ENCODE measurements at regions not wholly inside any gene's neighbourhood (a gene's known extent, or its start where the extent isn't known, plus 50 kb on each side); places are given as distances from the start of the nearest gene placed in this dataset.

DNA sequence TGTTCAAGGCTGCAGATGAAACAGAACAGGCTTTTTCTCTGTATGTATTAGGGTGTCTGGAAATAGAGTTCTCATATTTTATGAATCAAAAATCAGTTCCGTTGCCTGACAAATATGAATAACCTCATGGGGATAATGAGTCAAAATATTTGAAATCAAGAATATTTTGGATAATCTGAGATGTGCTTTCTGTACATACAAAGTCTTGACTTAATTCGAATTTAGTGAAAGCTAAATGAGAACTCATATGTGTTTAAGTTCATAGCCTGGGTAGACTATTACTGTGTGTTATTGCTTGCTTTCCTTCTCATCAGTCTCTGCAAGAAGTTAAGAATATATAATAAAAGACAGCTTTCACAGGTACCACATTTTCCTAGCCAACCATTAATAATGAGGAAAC lies 689.0 kb downstream of the REEP3 start:
- Histone ChIP-seq H3K4me3 (ENCODE audit: low read length) (no peak overlapping the region), H3K36me3 (ENCODE audit: insufficient read depth, low read length) (no peaks in the 10 kb centered on the region), H3K9me3 (ENCODE audit: low read length) (no peaks in the 10 kb centered on the region), H3K27ac (ENCODE audit: low read depth, low read length) (no peak overlapping the region), H3K27me3 (ENCODE audit: insufficient read depth, low read length, poor library complexity, severe bottlenecking) (no peaks in the 10 kb centered on the region), H3K4me1 (ENCODE audit: insufficient read depth, low read length) (no peaks in the 10 kb centered on the region)
- no peaks in the 10 kb centered on the region for H3K4me1 Mint-ChIP-seq
- DNase-seq, result no peak
- no peaks in the 10 kb centered on the region for H3K27me3 Mint-ChIP-seq
- ChIA-PET POLR2A (no interaction called here), CTCF (no interaction called here)
- H3K9me3 Mint-ChIP-seq, result peaks cover 0 to 15% (median 3%) of the 10 kb centered on the region in 5 donors
- no peak overlapping the region for H3K27ac Mint-ChIP-seq
- H3K4me3 Mint-ChIP-seq, result no peak overlapping the region
- no peaks in the 10 kb centered on the region for H3K36me3 Mint-ChIP-seq

GRCh38 chr10:64211466-64211865 lies 690.3 kb downstream of the REEP3 start:
- Histone ChIP-seq H3K36me3 (ENCODE audit: insufficient read depth, low read length) (no peaks in the 10 kb centered on the region), H3K9me3 (ENCODE audit: low read length) (no peaks in the 10 kb centered on the region), H3K4me3 (ENCODE audit: low read length) (no peak overlapping the region), H3K27ac (ENCODE audit: low read depth, low read length) (no peak overlapping the region), H3K4me1 (ENCODE audit: insufficient read depth, low read length) (no peaks in the 10 kb centered on the region), H3K27me3 (ENCODE audit: insufficient read depth, low read length, poor library complexity, severe bottlenecking) (no peaks in the 10 kb centered on the region)
- Mint-ChIP-seq H3K9me3 (peaks cover 0 to 15% (median 3%) of the 10 kb centered on the region in 5 donors), H3K4me1 (no peaks in the 10 kb centered on the region), H3K4me3 (no peak overlapping the region), H3K27ac (no peak overlapping the region), H3K27me3 (no peaks in the 10 kb centered on the region), H3K36me3 (no peaks in the 10 kb centered on the region)
- no peak for DNase-seq
- POLR2A ChIA-PET, result no interaction called here
- CTCF ChIA-PET, result no interaction called here

DNA sequence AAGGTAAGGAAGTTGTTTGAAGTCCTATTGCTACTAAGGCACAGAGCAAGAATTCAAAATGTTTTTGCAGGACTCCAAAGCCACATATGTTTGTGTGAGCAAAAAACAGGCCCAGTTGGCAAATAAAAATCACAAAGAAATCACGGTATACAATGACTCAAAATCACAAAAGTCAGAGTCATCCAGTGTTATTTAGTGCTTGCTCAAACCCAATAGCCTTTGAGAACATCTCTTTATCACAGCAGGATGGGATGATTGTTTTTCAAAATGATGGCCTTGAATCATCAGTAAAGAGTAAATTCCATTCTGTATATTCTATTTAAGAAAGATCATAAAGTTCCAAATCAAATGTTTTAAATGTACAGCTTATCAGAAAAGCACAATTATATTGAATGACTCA lies 693.9 kb downstream of the REEP3 start:
- no peaks in the 10 kb centered on the region for H3K27me3 ChIP-seq (ENCODE audit: insufficient read depth, low read length, poor library complexity, severe bottlenecking)
- no peak overlapping the region for H3K4me3 ChIP-seq (ENCODE audit: low read length)
- Mint-ChIP-seq H3K9me3 (peaks cover 0 to 26% (median 3%) of the 10 kb centered on the region in 5 donors), H3K4me3 (no peak overlapping the region), H3K27me3 (peaks cover 0 to 1% of the 10 kb centered on the region in 2 donors), H3K27ac (no peak overlapping the region), H3K36me3 (no peaks in the 10 kb centered on the region), H3K4me1 (no peaks in the 10 kb centered on the region)
- H3K4me1 ChIP-seq (ENCODE audit: insufficient read depth, low read length), result no peaks in the 10 kb centered on the region
- no peaks in the 10 kb centered on the region for H3K36me3 ChIP-seq (ENCODE audit: insufficient read depth, low read length)
- no peak for DNase-seq
- H3K9me3 ChIP-seq (ENCODE audit: low read length), result no peaks in the 10 kb centered on the region
- ChIA-PET CTCF (no interaction called here), POLR2A (no interaction called here)
- H3K27ac ChIP-seq (ENCODE audit: low read depth, low read length), result no peak overlapping the region

- DNase-seq, result no peak
- Histone ChIP-seq H3K4me3 (ENCODE audit: low read length) (no peak overlapping the region), H3K27me3 (ENCODE audit: insufficient read depth, low read length, poor library complexity, severe bottlenecking) (no peaks in the 10 kb centered on the region), H3K9me3 (ENCODE audit: low read length) (no peaks in the 10 kb centered on the region), H3K36me3 (ENCODE audit: insufficient read depth, low read length) (no peaks in the 10 kb centered on the region), H3K27ac (ENCODE audit: low read depth, low read length) (no peak overlapping the region), H3K4me1 (ENCODE audit: insufficient read depth, low read length) (no peaks in the 10 kb centered on the region)
- Mint-ChIP-seq H3K9me3 (peaks cover 2 to 19% (median 9%) of the 10 kb centered on the region in 5 donors), H3K36me3 (no peaks in the 10 kb centered on the region), H3K4me3 (no peak overlapping the region), H3K27ac (no peak overlapping the region), H3K4me1 (no peaks in the 10 kb centered on the region), H3K27me3 (peaks cover 0 to 1% of the 10 kb centered on the region in 2 donors)
- POLR2A ChIA-PET, result no interaction called here
- CTCF ChIA-PET, result no interaction called here
Observed at GRCh38 chr10:64219271-64220025, 698.2 kb downstream of the REEP3 start.

DNA sequence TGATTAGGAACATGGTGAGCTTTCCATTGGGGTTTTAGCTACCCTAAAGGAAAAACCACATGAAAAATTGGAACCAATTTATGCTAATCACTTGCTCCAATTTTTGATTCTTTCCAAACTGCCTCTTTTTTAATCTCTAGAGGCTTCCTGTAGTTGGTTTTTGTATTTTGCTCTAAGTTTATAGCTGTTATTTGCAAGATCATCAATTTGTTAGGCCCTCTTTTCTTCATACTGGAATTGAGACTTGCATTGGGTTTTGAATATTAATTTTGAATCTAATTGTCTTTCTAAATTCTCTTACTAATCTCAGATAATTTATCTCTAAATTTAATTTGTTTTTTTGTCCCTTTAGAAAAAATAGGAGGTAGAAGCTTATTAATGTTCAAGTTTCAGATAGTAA lies 713.3 kb downstream of the REEP3 start:
- ChIA-PET CTCF (no interaction called here), POLR2A (no interaction called here)
- no peak overlapping the region for H3K27ac Mint-ChIP-seq
- Histone ChIP-seq H3K27me3 (ENCODE audit: insufficient read depth, low read length, poor library complexity, severe bottlenecking) (no peaks in the 10 kb centered on the region), H3K36me3 (ENCODE audit: insufficient read depth, low read length) (no peaks in the 10 kb centered on the region), H3K9me3 (ENCODE audit: low read length) (no peaks in the 10 kb centered on the region), H3K4me1 (ENCODE audit: insufficient read depth, low read length) (no peaks in the 10 kb centered on the region), H3K27ac (ENCODE audit: low read depth, low read length) (no peak overlapping the region), H3K4me3 (ENCODE audit: low read length) (no peak overlapping the region)
- H3K27me3 Mint-ChIP-seq, result no peaks in the 10 kb centered on the region
- H3K4me1 Mint-ChIP-seq, result no peaks in the 10 kb centered on the region
- no peak overlapping the region for H3K4me3 Mint-ChIP-seq
- no peak for DNase-seq
- peaks cover 0 to 1% (median 0%) of the 10 kb centered on the region in 3 donors for H3K36me3 Mint-ChIP-seq
- peaks cover 4 to 24% (median 11%) of the 10 kb centered on the region in 5 donors for H3K9me3 Mint-ChIP-seq

DNA sequence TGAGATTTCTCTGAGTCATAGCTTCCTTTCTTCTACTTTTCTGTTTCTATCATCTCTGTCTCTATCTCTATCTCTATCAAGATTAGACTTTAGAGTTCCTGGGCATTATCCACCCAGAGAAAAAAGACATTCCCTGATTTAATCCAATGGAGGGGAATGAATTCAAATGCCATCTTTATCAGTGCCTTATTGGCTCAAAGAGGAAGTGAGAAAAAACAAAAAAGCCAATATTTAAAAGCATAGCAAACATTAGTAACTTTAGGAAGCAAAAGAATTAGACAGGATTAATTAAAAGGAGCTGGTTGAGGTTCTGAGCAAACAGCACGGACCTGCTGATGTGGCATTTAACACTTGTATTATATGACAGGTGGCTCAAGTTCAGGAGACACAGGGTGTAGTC lies 736.5 kb downstream of the REEP3 start:
- H3K27me3 ChIP-seq (ENCODE audit: insufficient read depth, low read length, poor library complexity, severe bottlenecking), result no peaks in the 10 kb centered on the region
- DNase-seq, result no peak
- ChIA-PET POLR2A (no interaction called here), CTCF (no interaction called here)
- H3K9me3 Mint-ChIP-seq, result peaks cover 0 to 10% (median 8%) of the 10 kb centered on the region in 5 donors
- no peak overlapping the region for H3K27ac Mint-ChIP-seq
- H3K4me1 ChIP-seq (ENCODE audit: insufficient read depth, low read length), result no peaks in the 10 kb centered on the region
- no peak overlapping the region for H3K4me3 ChIP-seq (ENCODE audit: low read length)
- no peaks in the 10 kb centered on the region for H3K36me3 Mint-ChIP-seq
- no peak overlapping the region for H3K4me3 Mint-ChIP-seq
- H3K27me3 Mint-ChIP-seq, result no peaks in the 10 kb centered on the region
- H3K27ac ChIP-seq (ENCODE audit: low read depth, low read length), result no peak overlapping the region
- H3K36me3 ChIP-seq (ENCODE audit: insufficient read depth, low read length), result no peaks in the 10 kb centered on the region
- no peaks in the 10 kb centered on the region for H3K9me3 ChIP-seq (ENCODE audit: low read length)
- no peaks in the 10 kb centered on the region for H3K4me1 Mint-ChIP-seq

DNA sequence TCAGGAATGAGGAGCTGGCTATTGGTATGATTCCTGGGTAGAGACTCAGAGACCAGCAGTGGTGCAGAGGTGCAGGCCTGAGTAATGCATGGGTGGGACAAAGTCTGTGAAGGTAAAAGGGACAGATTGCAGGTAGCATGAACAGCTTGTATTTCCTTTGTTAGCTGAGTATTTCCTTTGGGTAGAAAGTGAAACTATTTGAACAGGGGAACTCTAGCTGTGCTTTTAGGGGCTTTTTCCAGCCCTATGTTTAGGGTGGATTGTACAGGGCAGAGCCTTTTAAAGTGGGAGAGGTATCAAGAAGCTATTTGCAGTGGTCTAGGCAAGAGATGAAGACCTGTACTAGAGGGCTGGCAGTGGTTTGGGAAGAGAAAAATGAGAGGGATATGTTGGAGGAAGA lies 739.9 kb downstream of the REEP3 start:
- Histone ChIP-seq H3K36me3 (ENCODE audit: insufficient read depth, low read length) (no peaks in the 10 kb centered on the region), H3K27ac (ENCODE audit: low read depth, low read length) (no peak overlapping the region), H3K9me3 (ENCODE audit: low read length) (no peaks in the 10 kb centered on the region), H3K4me1 (ENCODE audit: insufficient read depth, low read length) (no peaks in the 10 kb centered on the region), H3K27me3 (ENCODE audit: insufficient read depth, low read length, poor library complexity, severe bottlenecking) (no peaks in the 10 kb centered on the region), H3K4me3 (ENCODE audit: low read length) (no peak overlapping the region)
- peak overlapping the region in 1 of 8 donors; percentile 4 for H3K27ac Mint-ChIP-seq
- POLR2A ChIA-PET, result no interaction called here
- H3K4me1 Mint-ChIP-seq, result no peaks in the 10 kb centered on the region
- no peak overlapping the region for H3K4me3 Mint-ChIP-seq
- no peaks in the 10 kb centered on the region for H3K27me3 Mint-ChIP-seq
- no peak for DNase-seq
- H3K9me3 Mint-ChIP-seq, result peaks cover 0 to 10% (median 7%) of the 10 kb centered on the region in 5 donors
- CTCF ChIA-PET, result no interaction called here
- no peaks in the 10 kb centered on the region for H3K36me3 Mint-ChIP-seq

DNA sequence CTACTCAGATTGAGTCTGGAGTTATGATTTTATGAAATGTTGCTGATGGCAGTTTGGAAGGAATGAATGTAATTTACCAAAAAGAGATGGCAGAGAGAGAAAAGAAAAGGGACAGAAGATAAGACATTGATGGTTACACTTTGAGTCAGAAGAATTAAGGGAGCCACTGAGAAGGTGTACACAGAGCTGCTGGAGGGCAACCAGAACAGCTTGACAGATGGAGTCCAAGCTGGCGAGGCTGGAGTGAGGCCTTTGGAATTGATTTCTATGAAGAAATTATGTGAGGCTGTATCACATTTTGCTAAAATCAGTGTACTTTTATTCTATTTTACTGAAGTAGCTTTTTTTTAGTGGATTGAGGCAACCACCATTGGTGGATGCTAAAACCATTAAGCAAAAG lies 740.5 kb downstream of the REEP3 start:
- H3K4me1 ChIP-seq (ENCODE audit: insufficient read depth, low read length), result no peaks in the 10 kb centered on the region
- ChIA-PET CTCF (no interaction called here), POLR2A (no interaction called here)
- peaks cover 0 to 10% (median 7%) of the 10 kb centered on the region in 5 donors for H3K9me3 Mint-ChIP-seq
- no peaks in the 10 kb centered on the region for H3K4me1 Mint-ChIP-seq
- no peak overlapping the region for H3K4me3 Mint-ChIP-seq
- peak overlapping the region in 1 of 8 donors; percentile 3 for H3K27ac Mint-ChIP-seq
- no peak for DNase-seq
- H3K27ac ChIP-seq (ENCODE audit: low read depth, low read length), result no peak overlapping the region
- no peaks in the 10 kb centered on the region for H3K27me3 ChIP-seq (ENCODE audit: insufficient read depth, low read length, poor library complexity, severe bottlenecking)
- H3K36me3 Mint-ChIP-seq, result no peaks in the 10 kb centered on the region
- no peaks in the 10 kb centered on the region for H3K27me3 Mint-ChIP-seq
- no peaks in the 10 kb centered on the region for H3K9me3 ChIP-seq (ENCODE audit: low read length)
- H3K36me3 ChIP-seq (ENCODE audit: insufficient read depth, low read length), result no peaks in the 10 kb centered on the region
- H3K4me3 ChIP-seq (ENCODE audit: low read length), result no peak overlapping the region

Measured in CD8-positive, alpha-beta memory T cell (primary cell).